Right lobe of liver (tissue), 6 donors: ENCODE measurements at regions not wholly inside any gene's neighbourhood (a gene's known extent, or its start where the extent isn't known, plus 50 kb on each side); places are given as distances from the start of the nearest gene placed in this dataset.

Experiments
- ATAC-seq, 4 donors: fragments of 200-7000 bp; cut with Tn5 transposase; one replicate each; pipeline ENCODE4 v1.9.1; 2020; ENCODE audit warnings: mild to moderate bottlenecking in 4 of 4, moderate library complexity in 4 of 4
- DNase-seq, 3 donors: peaks; one replicate each; pipeline ENCODE4 v3.0.0-alpha.2; 2020
- H3K27ac ChIP-seq, 3 donors: fragments of 200-600 bp; one replicate each; pipeline ENCODE4 v1.8.0; 2022
- H3K27me3 ChIP-seq, 2 donors: fragments of 200-600 bp; one replicate each; pipeline ENCODE4 v1.8.0; 2022
- H3K36me3 ChIP-seq, 4 donors: fragments of 200-600 bp; sonication (generic) in 1 of 4; one replicate each; pipeline versions ENCODE4 v1.5.1 to v1.8.0; 2017 to 2022; ENCODE audit warnings: control low read depth in 1 of 4
- H3K4me1 ChIP-seq, 4 donors: fragments of 200-600 bp; sonication (generic) in 1 of 4; one replicate each; pipeline versions ENCODE4 v1.5.1 to v1.8.0; 2017 to 2022; ENCODE audit warnings: control low read depth in 1 of 4
- H3K4me3 ChIP-seq, 3 donors: fragments of 200-600 bp; one replicate each; pipeline ENCODE4 v1.8.0; 2022
- H3K9me3 ChIP-seq, 4 donors: fragments of 200-600 bp; sonication (generic) in 1 of 4; one replicate each; pipeline versions ENCODE4 v1.5.1 to v1.8.0; 2017 to 2022; ENCODE audit warnings: control low read depth in 1 of 4
- CTCF ChIP-seq, 4 donors: fragments of 200-600 bp in 3 of 4; fragments of 450-650 bp in 1 of 4; IDR thresholded peaks; one replicate each; pipeline versions ENCODE4 v1.5.1 to v1.8.0; 2016 to 2022; ENCODE audit warnings: antibody characterized with exemption in 4 of 4, mild to moderate bottlenecking in 2 of 4
- POLR2A ChIP-seq: fragments of 450-650 bp; IDR thresholded peaks from one replicate; pipeline ENCODE4 v1.6.1; 2017; ENCODE audit warnings: antibody characterized with exemption, mild to moderate bottlenecking
- WGBS: methylation state at CpG from one replicate; pipeline ENCODE4 v1.1.6; 2018; ENCODE audit warnings: low coverage, low lambda C conversion rate; ENCODE audit not compliant: insufficient coverage; ENCODE audit errors: missing lambda C conversion rate; 5-methylcytosine and 5-hydroxymethylcytosine counted together
- intact Hi-C, 2 donors: fragments of 100-400 bp; cut with DNase I; formaldehyde crosslinking; loops; one replicate each; pipeline versions ENCODE4 v1.11.2 to v1.14.1; 2022
- donor health status: DM: no; HTN: yes; CAD: no.
- donor health status: DM: no; HTN: no; CAD: no.
- donor health status: DM: no; HTN: no; CAD: no.
- donor health status: DM: no; HTN: yes; CAD: no.
- donor health status: DM: no; HTN: yes; CAD: no.

GRCh38 chr18:27378431-27379095 lies 193.5 kb upstream of the CHST9 start:
- ATAC-seq (peak in 1 of 4 donors; percentile 84), DNase-seq (no peak)
- 0% methylated on average over 1 of the region's 2 CpGs for WGBS

DNA sequence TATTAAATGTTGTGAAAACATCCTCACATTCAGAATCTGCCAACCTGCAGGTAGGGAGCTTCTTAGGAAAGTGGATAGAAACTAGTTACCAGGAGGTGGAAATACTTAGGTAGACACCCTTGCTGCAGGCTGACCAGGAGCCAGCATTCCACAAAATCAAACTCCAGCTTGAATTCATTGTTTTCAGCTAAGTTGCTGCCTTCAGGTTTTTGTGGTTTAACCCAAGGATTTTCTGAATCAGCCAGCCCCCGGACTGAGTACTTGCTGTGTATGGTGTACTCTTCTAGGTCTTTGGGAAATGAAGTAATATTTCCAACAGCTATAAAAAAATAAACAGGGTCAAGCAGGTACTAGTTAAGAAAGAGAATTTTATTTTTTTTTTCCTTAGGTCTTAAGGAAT lies 192.1 kb upstream of the CHST9 start:
- no peaks in the 10 kb centered on the region for H3K36me3 ChIP-seq
- TF ChIP-seq POLR2A (no peak), CTCF (IDR thresholded peaks at IDR 0.05) (no peak)
- ATAC-seq (no peak), DNase-seq (no peak)
- no peak overlapping the region for H3K4me3 ChIP-seq
- 82% methylated on average over 1 of the region's 1 CpG for WGBS
- H3K4me1 ChIP-seq: no peaks in the 10 kb centered on the region
- no peak overlapping the region for H3K27ac ChIP-seq
- H3K27me3 ChIP-seq: no peaks in the 10 kb centered on the region
- intact Hi-C loops: no loop called here
- no peaks in the 10 kb centered on the region for H3K9me3 ChIP-seq

More at GRCh38 chr18:27378431-27379095, 193.5 kb upstream of the CHST9 start:
- TF ChIP-seq CTCF (IDR thresholded peaks at IDR 0.05) (no peak), POLR2A (no peak)
- no peaks in the 10 kb centered on the region for H3K9me3 ChIP-seq
- H3K27ac ChIP-seq: no peak overlapping the region
- H3K4me3 ChIP-seq: no peak overlapping the region
- no peaks in the 10 kb centered on the region for H3K4me1 ChIP-seq
- no peaks in the 10 kb centered on the region for H3K36me3 ChIP-seq
- H3K27me3 ChIP-seq: no peaks in the 10 kb centered on the region
- intact Hi-C loops: no loop called here

- ATAC-seq: no peak
- Histone ChIP-seq H3K27me3 (no peaks in the 10 kb centered on the region), H3K4me1 (no peaks in the 10 kb centered on the region), H3K4me3 (no peak overlapping the region), H3K27ac (no peak overlapping the region), H3K9me3 (no peaks in the 10 kb centered on the region), H3K36me3 (no peaks in the 10 kb centered on the region)
- intact Hi-C loops: no loop called here
- WGBS: 8% methylated on average over 1 of the region's 1 CpG
- TF ChIP-seq POLR2A: no peak
- no peak for TF ChIP-seq CTCF (IDR thresholded peaks at IDR 0.05)
- no peak for DNase-seq
Observed at GRCh38 chr18:27372386-27372785, 187.3 kb upstream of the CHST9 start.

DNA sequence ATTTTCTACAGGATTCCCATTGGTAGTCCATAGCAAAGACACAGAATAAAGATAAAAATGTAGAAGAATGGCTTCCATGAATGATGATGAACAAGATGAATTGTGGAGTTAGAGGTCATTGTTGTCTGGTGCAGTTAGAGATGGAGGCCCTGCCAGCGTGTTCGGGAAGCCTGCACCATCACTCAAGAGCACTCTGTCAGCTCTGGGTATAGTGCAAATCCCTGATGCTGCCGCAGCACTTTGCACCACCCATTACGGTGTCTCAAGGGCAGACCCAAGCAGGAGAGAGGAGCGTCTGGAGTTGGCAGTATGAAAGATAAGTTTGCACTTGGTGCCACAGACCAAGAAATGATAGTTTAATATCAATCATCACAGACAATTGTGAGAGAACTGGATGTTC lies 181.6 kb upstream of the CHST9 start:
- ATAC-seq (no peak), DNase-seq (no peak)
- WGBS: 79% methylated on average over 4 of the region's 5 CpGs
- TF ChIP-seq CTCF (IDR thresholded peaks at IDR 0.05) (no peak), POLR2A (no peak)
- no peaks in the 10 kb centered on the region for H3K36me3 ChIP-seq
- intact Hi-C loops: no loop called here
- no peak overlapping the region for H3K27ac ChIP-seq
- H3K4me1 ChIP-seq: no peaks in the 10 kb centered on the region
- H3K4me3 ChIP-seq: no peak overlapping the region
- H3K9me3 ChIP-seq: no peaks in the 10 kb centered on the region
- H3K27me3 ChIP-seq: no peaks in the 10 kb centered on the region

DNA sequence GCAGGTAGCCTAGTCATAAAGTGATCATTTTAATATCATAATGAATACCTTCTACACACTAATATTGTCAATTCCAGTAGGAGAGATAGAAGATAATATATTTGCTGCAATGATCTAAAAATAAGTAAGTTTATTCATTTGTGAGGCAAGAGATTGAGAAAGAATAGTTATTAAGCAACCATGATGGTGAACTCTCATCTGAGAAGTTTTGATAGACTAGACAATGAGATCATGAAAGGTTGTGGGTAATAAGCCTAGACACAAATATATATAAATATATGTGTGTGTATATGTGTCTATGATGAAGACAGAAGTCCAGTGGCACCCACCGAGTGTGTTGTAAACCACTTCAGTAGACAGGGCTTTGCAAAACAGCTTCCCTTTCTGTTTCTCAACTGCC lies 181.0 kb upstream of the CHST9 start:
- DNase-seq (no peak), ATAC-seq (no peak)
- no peak for TF ChIP-seq CTCF (IDR thresholded peaks at IDR 0.05)
- TF ChIP-seq POLR2A: no peak
- Histone ChIP-seq H3K4me1 (no peaks in the 10 kb centered on the region), H3K27me3 (no peaks in the 10 kb centered on the region), H3K27ac (no peak overlapping the region), H3K9me3 (no peaks in the 10 kb centered on the region), H3K4me3 (no peak overlapping the region), H3K36me3 (no peaks in the 10 kb centered on the region)
- 60% methylated on average over 1 of the region's 1 CpG for WGBS
- intact Hi-C loops: no loop called here
